ENCODE measurements at regions not wholly inside any gene's neighbourhood (a gene's known extent, or its start where the extent isn't known, plus 50 kb on each side); places are given as distances from the start of the nearest gene placed in this dataset.

DNA sequence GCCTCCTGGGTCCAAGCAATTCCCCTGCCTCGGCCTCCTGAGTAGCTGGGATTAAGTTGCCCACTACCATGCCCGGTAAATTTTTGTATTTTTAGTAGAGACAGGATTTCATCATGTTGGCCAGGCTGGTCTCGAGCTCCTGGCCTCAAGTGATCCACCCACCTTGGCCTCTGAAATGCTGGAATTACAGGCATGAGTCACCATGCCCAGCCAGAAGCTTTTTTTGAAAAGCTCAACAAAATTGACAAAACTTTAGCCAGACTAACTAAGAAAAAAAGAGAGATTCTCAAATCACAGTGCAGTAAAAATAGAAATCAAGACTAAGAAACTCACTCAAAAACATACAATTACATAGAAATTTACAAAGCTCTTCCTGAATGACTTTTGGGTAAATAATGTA lies 420.6 kb downstream of the COL12A1 start:
- no peaks in the 10 kb centered on the region for H3K36me3 ChIP-seq (ENCODE audit: control insufficient read depth in 2 of 2, insufficient read depth in 2 of 2, low read length in 2 of 2)

DNA sequence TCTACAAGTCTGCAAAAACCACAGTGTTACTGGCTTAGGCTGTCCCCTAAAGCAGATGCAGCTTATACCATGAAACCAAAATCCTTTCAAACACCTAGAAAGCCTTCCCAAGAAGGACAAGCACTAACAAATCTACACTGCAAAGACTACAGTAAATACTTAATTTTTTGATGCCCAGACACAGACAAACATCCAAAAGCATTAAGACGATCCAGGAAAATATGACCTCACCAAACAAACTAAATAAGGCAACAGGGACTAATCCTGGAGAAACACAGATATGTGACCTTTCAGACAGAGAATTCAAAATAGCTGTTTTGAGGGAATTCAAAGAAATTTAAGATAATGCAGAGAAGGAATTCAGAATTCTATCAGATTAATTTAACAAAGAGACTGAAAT lies 423.5 kb downstream of the COL12A1 start:
- Histone ChIP-seq H3K9me3 (ENCODE audit: control insufficient read depth in 2 of 2, low read length in 2 of 2) (no peaks in the 10 kb centered on the region), H3K27me3 (ENCODE audit: control insufficient read depth in 1 of 2, insufficient read depth in 2 of 2, low read length in 2 of 2) (no peaks in the 10 kb centered on the region), H3K9ac (ENCODE audit: low read length in 2 of 2) (no peak overlapping the region), H3K36me3 (ENCODE audit: control insufficient read depth in 2 of 2, insufficient read depth in 2 of 2, low read length in 2 of 2) (no peaks in the 10 kb centered on the region), H3K27ac (ENCODE audit: low read length) (no peak overlapping the region), H3K4me1 (ENCODE audit: control insufficient read depth, insufficient read depth, low read length) (no peaks in the 10 kb centered on the region), H3K4me3 (ENCODE audit: low read length in 2 of 2) (no peak overlapping the region)

More for the DNA sequence above, 420.6 kb downstream of the COL12A1 start:
- Histone ChIP-seq H3K27me3 (ENCODE audit: control insufficient read depth in 1 of 2, insufficient read depth in 2 of 2, low read length in 2 of 2) (no peaks in the 10 kb centered on the region), H3K27ac (ENCODE audit: low read length) (no peak overlapping the region), H3K9me3 (ENCODE audit: control insufficient read depth in 2 of 2, low read length in 2 of 2) (no peaks in the 10 kb centered on the region), H3K9ac (ENCODE audit: low read length in 2 of 2) (no peak overlapping the region), H3K4me1 (ENCODE audit: control insufficient read depth, insufficient read depth, low read length) (no peaks in the 10 kb centered on the region), H3K4me3 (ENCODE audit: low read length in 2 of 2) (no peak overlapping the region)

DNA sequence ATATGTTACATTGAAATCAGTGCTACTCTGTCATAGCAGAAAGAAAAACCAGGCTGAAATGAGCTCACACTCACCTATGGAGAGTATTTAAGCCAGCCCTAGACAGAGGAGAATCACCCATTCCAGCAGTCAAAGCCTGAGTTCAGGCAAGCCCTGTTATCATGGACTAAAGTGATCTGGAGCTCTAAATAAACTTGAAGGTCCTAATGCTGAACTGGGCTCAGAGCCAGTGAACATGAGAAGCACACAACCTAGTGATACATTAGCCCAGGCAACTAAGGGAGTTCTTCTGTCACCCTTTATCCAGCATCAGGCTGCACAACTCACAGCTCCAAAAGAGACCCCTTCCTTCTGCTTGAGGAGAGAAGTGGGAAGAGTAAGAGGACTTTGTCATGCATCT lies 425.0 kb downstream of the COL12A1 start:
- H3K36me3 ChIP-seq (ENCODE audit: control insufficient read depth in 2 of 2, insufficient read depth in 2 of 2, low read length in 2 of 2): no peaks in the 10 kb centered on the region
- H3K27ac ChIP-seq (ENCODE audit: low read length): no peak overlapping the region
- no peak overlapping the region for H3K9ac ChIP-seq (ENCODE audit: low read length in 2 of 2)
- no peaks in the 10 kb centered on the region for H3K27me3 ChIP-seq (ENCODE audit: control insufficient read depth in 1 of 2, insufficient read depth in 2 of 2, low read length in 2 of 2)
- no peaks in the 10 kb centered on the region for H3K9me3 ChIP-seq (ENCODE audit: control insufficient read depth in 2 of 2, low read length in 2 of 2)
- no peaks in the 10 kb centered on the region for H3K4me1 ChIP-seq (ENCODE audit: control insufficient read depth, insufficient read depth, low read length)
- no peak overlapping the region for H3K4me3 ChIP-seq (ENCODE audit: low read length in 2 of 2)

DNA sequence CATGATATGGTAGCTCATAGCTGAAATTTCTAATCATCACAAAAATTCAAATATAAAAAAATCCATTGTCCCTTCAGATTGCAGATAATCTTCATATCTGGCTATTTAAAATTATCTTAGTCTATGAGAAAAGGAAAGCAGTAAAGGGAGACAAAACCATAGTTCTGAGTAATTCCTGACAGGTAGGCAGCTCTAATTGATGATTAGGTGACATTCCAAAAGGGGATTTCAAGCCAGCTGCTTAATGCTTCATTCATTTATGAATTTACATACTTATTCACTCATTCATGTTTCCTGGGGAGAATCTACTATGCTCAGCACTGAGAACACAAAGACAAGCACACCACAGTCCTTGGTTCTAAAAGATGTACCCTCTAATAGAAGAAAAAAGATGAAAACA lies 437.1 kb downstream of the COL12A1 start:
- no peaks in the 10 kb centered on the region for H3K36me3 ChIP-seq (ENCODE audit: control insufficient read depth in 2 of 2, insufficient read depth in 2 of 2, low read length in 2 of 2)
- H3K27me3 ChIP-seq (ENCODE audit: control insufficient read depth in 1 of 2, insufficient read depth in 2 of 2, low read length in 2 of 2): no peaks in the 10 kb centered on the region
- no peak overlapping the region for H3K27ac ChIP-seq (ENCODE audit: low read length)
- H3K9ac ChIP-seq (ENCODE audit: low read length in 2 of 2): no peak overlapping the region
- no peaks in the 10 kb centered on the region for H3K4me1 ChIP-seq (ENCODE audit: control insufficient read depth, insufficient read depth, low read length)
- H3K9me3 ChIP-seq (ENCODE audit: control insufficient read depth in 2 of 2, low read length in 2 of 2): no peaks in the 10 kb centered on the region
- H3K4me3 ChIP-seq (ENCODE audit: low read length in 2 of 2): no peak overlapping the region

DNA sequence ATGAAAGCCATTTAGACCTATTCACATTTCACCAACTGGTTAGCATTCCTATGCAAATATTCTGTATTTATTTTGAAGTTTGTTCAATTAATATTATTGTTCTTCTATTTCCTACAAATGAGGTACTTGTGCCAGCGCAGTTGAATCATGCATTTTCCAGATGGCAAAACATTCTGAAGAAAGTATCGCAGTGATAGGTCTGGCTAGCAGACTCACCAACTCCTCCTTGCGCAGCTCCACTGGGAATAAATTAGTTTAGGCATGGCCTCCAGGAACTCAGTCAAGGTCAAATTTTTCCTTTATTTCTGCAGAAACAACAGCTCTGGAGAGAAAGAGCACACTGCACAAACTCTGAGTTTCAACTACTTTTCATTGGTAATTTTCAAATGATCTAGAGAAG lies 437.7 kb downstream of the COL12A1 start:
- Histone ChIP-seq H3K27ac (ENCODE audit: low read length) (no peak overlapping the region), H3K27me3 (ENCODE audit: control insufficient read depth in 1 of 2, insufficient read depth in 2 of 2, low read length in 2 of 2) (no peaks in the 10 kb centered on the region), H3K4me3 (ENCODE audit: low read length in 2 of 2) (no peak overlapping the region), H3K4me1 (ENCODE audit: control insufficient read depth, insufficient read depth, low read length) (no peaks in the 10 kb centered on the region), H3K9me3 (ENCODE audit: control insufficient read depth in 2 of 2, low read length in 2 of 2) (no peaks in the 10 kb centered on the region), H3K9ac (ENCODE audit: low read length in 2 of 2) (no peak overlapping the region), H3K36me3 (ENCODE audit: control insufficient read depth in 2 of 2, insufficient read depth in 2 of 2, low read length in 2 of 2) (no peaks in the 10 kb centered on the region)

DNA sequence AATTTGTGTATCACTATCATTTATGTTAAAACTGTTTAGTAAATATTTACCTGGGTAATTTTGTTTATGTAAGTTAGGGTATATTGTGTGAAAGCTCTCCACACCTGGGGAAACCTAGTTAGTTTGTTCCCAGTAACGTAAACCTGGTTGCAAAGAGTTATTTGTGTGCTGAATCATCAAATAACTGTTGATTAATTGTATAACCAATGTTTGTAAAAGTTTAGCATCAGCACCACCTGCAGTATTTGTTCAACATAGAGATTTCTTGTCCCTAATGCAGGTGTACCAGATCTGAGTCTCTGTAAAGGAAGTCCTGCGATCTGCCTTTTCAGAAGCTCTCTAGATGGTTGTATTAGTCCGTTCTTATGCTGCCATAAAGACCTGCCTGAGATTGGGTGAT lies 440.4 kb downstream of the COL12A1 start:
- no peaks in the 10 kb centered on the region for H3K9me3 ChIP-seq (ENCODE audit: control insufficient read depth in 2 of 2, low read length in 2 of 2)
- H3K9ac ChIP-seq (ENCODE audit: low read length in 2 of 2): no peak overlapping the region
- no peak overlapping the region for H3K4me3 ChIP-seq (ENCODE audit: low read length in 2 of 2)
- no peaks in the 10 kb centered on the region for H3K27me3 ChIP-seq (ENCODE audit: control insufficient read depth in 1 of 2, insufficient read depth in 2 of 2, low read length in 2 of 2)
- no peaks in the 10 kb centered on the region for H3K36me3 ChIP-seq (ENCODE audit: control insufficient read depth in 2 of 2, insufficient read depth in 2 of 2, low read length in 2 of 2)
- H3K4me1 ChIP-seq (ENCODE audit: control insufficient read depth, insufficient read depth, low read length): no peaks in the 10 kb centered on the region
- H3K27ac ChIP-seq (ENCODE audit: low read length): no peak overlapping the region

DNA sequence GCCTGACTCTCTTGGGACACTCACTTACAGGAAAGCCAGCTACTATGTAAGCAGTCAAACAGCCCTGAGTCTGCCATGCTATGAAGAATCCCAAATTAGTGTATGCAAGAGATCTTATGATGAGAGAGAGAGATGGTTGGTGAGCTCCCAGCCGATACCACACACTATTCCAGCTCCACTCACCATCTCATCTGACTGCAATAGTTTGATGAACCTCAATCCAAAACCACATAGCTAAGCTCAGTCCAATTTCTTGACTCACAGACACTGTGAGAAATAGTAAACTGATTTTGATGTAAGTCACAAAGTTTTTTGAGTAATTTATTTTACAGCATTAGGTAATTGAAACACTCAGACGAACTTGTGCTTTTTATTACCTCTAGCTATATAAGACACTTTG lies 441.4 kb downstream of the COL12A1 start:
- Histone ChIP-seq H3K36me3 (ENCODE audit: control insufficient read depth in 2 of 2, insufficient read depth in 2 of 2, low read length in 2 of 2) (no peaks in the 10 kb centered on the region), H3K9me3 (ENCODE audit: control insufficient read depth in 2 of 2, low read length in 2 of 2) (no peaks in the 10 kb centered on the region), H3K4me3 (ENCODE audit: low read length in 2 of 2) (no peak overlapping the region), H3K27ac (ENCODE audit: low read length) (no peak overlapping the region), H3K9ac (ENCODE audit: low read length in 2 of 2) (no peak overlapping the region), H3K27me3 (ENCODE audit: control insufficient read depth in 1 of 2, insufficient read depth in 2 of 2, low read length in 2 of 2) (no peaks in the 10 kb centered on the region), H3K4me1 (ENCODE audit: control insufficient read depth, insufficient read depth, low read length) (no peaks in the 10 kb centered on the region)

DNA sequence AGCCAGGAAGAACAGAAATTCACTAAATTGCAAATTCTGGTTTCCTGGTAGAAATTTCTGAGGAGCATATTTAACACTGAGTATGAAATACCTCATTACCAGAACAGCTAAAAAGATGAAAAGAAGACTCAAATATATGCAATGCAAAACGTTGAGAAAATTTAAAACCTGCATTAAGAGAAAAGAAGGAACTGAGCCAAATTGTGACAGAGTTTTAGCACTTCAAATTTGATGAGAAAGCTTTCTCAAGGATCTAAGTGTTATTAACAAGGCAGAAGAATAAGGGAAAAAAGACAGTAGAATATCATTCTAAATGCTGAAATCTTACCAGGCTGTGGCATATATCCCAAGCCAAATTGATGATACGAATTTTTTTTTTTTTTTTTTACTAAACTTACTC lies 443.0 kb downstream of the COL12A1 start:
- no peak overlapping the region for H3K27ac ChIP-seq (ENCODE audit: low read length)
- H3K27me3 ChIP-seq (ENCODE audit: control insufficient read depth in 1 of 2, insufficient read depth in 2 of 2, low read length in 2 of 2): no peaks in the 10 kb centered on the region
- H3K9me3 ChIP-seq (ENCODE audit: control insufficient read depth in 2 of 2, low read length in 2 of 2): no peaks in the 10 kb centered on the region
- no peak overlapping the region for H3K9ac ChIP-seq (ENCODE audit: low read length in 2 of 2)
- H3K4me1 ChIP-seq (ENCODE audit: control insufficient read depth, insufficient read depth, low read length): no peaks in the 10 kb centered on the region
- H3K4me3 ChIP-seq (ENCODE audit: low read length in 2 of 2): no peak overlapping the region
- H3K36me3 ChIP-seq (ENCODE audit: control insufficient read depth in 2 of 2, insufficient read depth in 2 of 2, low read length in 2 of 2): no peaks in the 10 kb centered on the region

DNA sequence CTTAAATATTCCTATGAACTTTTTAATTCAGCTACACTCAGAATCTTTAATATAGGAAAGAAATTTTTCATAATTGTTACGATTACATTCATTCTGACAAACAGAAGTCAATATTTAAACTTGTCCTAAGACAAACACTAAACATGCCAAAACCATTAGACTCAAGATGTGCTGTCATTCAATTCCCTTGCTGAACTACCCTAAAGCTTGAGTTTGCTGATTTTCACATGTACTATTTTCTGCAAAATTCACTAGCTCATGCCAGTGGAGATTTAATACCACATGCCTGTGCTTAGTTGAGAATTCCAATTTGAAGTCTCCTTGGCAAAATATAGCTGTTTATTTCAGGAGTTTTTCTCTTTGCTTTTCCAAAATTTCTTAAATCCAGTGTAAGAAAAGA lies 448.0 kb downstream of the COL12A1 start:
- no peaks in the 10 kb centered on the region for H3K4me1 ChIP-seq (ENCODE audit: control insufficient read depth, insufficient read depth, low read length)
- H3K27me3 ChIP-seq (ENCODE audit: control insufficient read depth in 1 of 2, insufficient read depth in 2 of 2, low read length in 2 of 2): no peaks in the 10 kb centered on the region
- H3K4me3 ChIP-seq (ENCODE audit: low read length in 2 of 2): no peak overlapping the region
- H3K9me3 ChIP-seq (ENCODE audit: control insufficient read depth in 2 of 2, low read length in 2 of 2): no peaks in the 10 kb centered on the region
- H3K36me3 ChIP-seq (ENCODE audit: control insufficient read depth in 2 of 2, insufficient read depth in 2 of 2, low read length in 2 of 2): no peaks in the 10 kb centered on the region
- H3K27ac ChIP-seq (ENCODE audit: low read length): no peak overlapping the region
- H3K9ac ChIP-seq (ENCODE audit: low read length in 2 of 2): no peak overlapping the region

DNA sequence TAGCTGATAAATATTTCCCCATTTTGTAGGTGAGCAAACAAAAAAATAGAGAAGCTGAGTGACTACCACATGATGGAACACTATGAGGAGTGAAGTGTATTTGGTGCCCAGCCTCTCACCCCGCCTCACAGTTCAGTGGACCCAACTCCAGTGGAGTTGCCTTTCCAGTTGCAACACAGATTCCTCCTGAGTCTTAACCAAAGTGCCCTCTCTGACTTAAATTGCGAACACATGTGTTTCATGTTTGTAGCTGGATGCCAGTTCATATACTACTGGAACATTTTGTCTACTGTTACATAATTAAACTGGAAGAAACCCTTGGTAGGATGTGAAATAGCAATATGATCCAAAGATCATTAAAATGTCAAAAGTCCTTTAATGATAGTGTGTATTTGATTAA lies 448.9 kb downstream of the COL12A1 start:
- Histone ChIP-seq H3K27me3 (ENCODE audit: control insufficient read depth in 1 of 2, insufficient read depth in 2 of 2, low read length in 2 of 2) (no peaks in the 10 kb centered on the region), H3K9me3 (ENCODE audit: control insufficient read depth in 2 of 2, low read length in 2 of 2) (no peaks in the 10 kb centered on the region), H3K9ac (ENCODE audit: low read length in 2 of 2) (no peak overlapping the region), H3K36me3 (ENCODE audit: control insufficient read depth in 2 of 2, insufficient read depth in 2 of 2, low read length in 2 of 2) (no peaks in the 10 kb centered on the region), H3K27ac (ENCODE audit: low read length) (no peak overlapping the region), H3K4me1 (ENCODE audit: control insufficient read depth, insufficient read depth, low read length) (no peaks in the 10 kb centered on the region), H3K4me3 (ENCODE audit: low read length in 2 of 2) (no peak overlapping the region)

DNA sequence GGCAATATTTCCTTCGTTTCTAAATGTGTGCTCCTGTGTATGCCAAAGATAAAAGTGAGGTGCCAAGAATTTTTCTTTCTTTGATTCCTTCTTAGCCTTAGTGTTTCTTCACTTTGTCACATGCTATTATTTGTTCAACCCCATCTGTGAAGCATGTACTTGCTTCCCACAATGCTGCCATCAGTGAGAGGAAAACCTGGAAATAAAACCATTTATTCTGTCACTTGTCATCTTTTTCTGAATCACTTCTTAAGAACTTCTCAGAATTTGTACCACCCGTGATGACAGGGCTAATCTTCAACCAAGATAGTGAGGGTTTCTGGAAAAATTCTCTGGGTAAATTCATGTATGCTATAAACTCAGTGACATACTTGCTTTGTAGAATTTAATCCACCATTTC lies 450.1 kb downstream of the COL12A1 start:
- no peaks in the 10 kb centered on the region for H3K9me3 ChIP-seq (ENCODE audit: control insufficient read depth in 2 of 2, low read length in 2 of 2)
- H3K36me3 ChIP-seq (ENCODE audit: control insufficient read depth in 2 of 2, insufficient read depth in 2 of 2, low read length in 2 of 2): no peaks in the 10 kb centered on the region
- no peak overlapping the region for H3K9ac ChIP-seq (ENCODE audit: low read length in 2 of 2)
- H3K4me1 ChIP-seq (ENCODE audit: control insufficient read depth, insufficient read depth, low read length): no peaks in the 10 kb centered on the region
- no peak overlapping the region for H3K27ac ChIP-seq (ENCODE audit: low read length)
- no peak overlapping the region for H3K4me3 ChIP-seq (ENCODE audit: low read length in 2 of 2)
- H3K27me3 ChIP-seq (ENCODE audit: control insufficient read depth in 1 of 2, insufficient read depth in 2 of 2, low read length in 2 of 2): no peaks in the 10 kb centered on the region

DNA sequence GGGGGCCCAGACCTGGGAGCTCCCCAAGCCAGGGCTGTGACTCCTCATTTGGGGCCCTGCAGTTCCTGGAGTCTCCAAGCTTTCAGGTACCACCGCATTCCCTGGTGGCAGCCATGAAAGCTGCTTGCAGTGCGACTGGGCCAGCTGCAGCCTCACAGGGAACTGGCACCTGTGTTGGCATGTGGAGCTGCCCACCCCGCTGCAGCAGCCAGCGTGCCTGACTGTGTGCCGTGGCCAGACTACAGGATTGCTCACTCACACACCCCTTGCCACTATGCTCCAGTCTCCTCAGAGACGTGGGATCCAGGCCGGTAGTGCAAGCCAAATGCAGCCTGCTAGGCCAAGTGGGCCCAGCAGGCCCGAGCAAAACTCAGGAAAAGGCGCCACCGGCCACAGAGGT lies 450.7 kb downstream of the COL12A1 start:
- no peaks in the 10 kb centered on the region for H3K36me3 ChIP-seq (ENCODE audit: control insufficient read depth in 2 of 2, insufficient read depth in 2 of 2, low read length in 2 of 2)
- no peak overlapping the region for H3K9ac ChIP-seq (ENCODE audit: low read length in 2 of 2)
- H3K27me3 ChIP-seq (ENCODE audit: control insufficient read depth in 1 of 2, insufficient read depth in 2 of 2, low read length in 2 of 2): no peaks in the 10 kb centered on the region
- H3K4me3 ChIP-seq (ENCODE audit: low read length in 2 of 2): no peak overlapping the region
- H3K9me3 ChIP-seq (ENCODE audit: control insufficient read depth in 2 of 2, low read length in 2 of 2): no peaks in the 10 kb centered on the region
- H3K27ac ChIP-seq (ENCODE audit: low read length): no peak overlapping the region
- H3K4me1 ChIP-seq (ENCODE audit: control insufficient read depth, insufficient read depth, low read length): no peaks in the 10 kb centered on the region

Measured in stomach smooth muscle (tissue), 2 donors.